D721Med (cell line): ENCODE measurements at regions not wholly inside any gene's neighbourhood (a gene's known extent, or its start where the extent isn't known, plus 50 kb on each side); places are given as distances from the start of the nearest gene placed in this dataset.

Experiments used
- DNase-seq: peaks from one replicate; pipeline ENCODE4 v3.0.0; 2011; ENCODE audit warnings: low spot score; ENCODE audit not compliant: insufficient read length
- FAIRE-seq: peaks from 2 replicates; lab custom pipeline; 2011; peaks lifted over from hg19 to GRCh38; lab: Jason Lieb, UNC
- TF ChIP-seq, protein P1 (sequence below): IDR thresholded peaks from 2 replicates; pipeline ENCODE4 v1.5.1; 2012; ENCODE audit warnings: mild to moderate bottlenecking, control low read depth; ENCODE audit not compliant: insufficient read depth; ENCODE audit errors: missing control alignments

DNA sequence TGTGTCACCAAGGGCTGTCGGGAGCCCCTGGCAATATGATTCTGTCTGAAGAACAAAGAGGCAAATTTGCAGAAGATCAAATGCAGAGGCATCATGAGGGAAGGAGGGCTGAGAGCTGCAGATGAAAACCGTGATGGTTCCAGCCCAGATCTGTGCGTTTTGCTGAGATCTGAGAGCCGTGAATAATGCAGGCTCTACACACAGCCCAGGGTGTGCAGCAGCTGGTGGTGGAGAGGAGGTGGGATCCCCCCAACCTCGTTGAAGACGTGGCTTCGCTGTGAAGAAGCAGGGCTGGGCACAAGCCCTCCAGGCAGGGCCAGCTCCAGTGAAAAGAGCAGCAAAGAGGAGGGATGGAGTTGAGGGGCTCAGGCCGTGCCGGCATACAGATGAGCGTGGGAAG lies 75.5 kb downstream of the TSPAN17 start:
- FAIRE-seq (no peak), DNase-seq (no peak)
- TF ChIP-seq, protein P1, sequence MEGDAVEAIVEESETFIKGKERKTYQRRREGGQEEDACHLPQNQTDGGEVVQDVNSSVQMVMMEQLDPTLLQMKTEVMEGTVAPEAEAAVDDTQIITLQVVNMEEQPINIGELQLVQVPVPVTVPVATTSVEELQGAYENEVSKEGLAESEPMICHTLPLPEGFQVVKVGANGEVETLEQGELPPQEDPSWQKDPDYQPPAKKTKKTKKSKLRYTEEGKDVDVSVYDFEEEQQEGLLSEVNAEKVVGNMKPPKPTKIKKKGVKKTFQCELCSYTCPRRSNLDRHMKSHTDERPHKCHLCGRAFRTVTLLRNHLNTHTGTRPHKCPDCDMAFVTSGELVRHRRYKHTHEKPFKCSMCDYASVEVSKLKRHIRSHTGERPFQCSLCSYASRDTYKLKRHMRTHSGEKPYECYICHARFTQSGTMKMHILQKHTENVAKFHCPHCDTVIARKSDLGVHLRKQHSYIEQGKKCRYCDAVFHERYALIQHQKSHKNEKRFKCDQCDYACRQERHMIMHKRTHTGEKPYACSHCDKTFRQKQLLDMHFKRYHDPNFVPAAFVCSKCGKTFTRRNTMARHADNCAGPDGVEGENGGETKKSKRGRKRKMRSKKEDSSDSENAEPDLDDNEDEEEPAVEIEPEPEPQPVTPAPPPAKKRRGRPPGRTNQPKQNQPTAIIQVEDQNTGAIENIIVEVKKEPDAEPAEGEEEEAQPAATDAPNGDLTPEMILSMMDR: no peak

DNA sequence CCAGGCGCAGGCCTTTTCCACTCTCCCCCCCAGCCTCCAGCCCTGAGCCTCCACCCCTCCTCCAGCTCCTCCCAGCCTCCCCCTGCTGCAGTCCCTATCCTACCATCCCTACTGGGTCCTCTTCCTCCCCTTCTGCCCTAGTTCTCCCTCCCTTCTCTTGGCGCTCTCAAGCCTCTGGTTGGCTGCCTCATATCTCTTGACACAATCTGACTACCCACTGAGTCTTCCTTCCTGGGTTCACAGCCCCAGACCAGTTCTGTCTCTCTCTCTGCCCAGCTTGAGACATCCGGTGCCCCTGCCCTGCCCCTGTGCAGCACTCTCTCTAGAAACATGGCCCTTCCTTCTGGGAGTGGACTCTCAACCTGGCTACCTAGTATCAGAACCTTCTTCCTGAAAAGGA lies 76.2 kb downstream of the TSPAN17 start:
- no peak for DNase-seq
- FAIRE-seq: no peak
- TF ChIP-seq, protein P1: no peak

DNA sequence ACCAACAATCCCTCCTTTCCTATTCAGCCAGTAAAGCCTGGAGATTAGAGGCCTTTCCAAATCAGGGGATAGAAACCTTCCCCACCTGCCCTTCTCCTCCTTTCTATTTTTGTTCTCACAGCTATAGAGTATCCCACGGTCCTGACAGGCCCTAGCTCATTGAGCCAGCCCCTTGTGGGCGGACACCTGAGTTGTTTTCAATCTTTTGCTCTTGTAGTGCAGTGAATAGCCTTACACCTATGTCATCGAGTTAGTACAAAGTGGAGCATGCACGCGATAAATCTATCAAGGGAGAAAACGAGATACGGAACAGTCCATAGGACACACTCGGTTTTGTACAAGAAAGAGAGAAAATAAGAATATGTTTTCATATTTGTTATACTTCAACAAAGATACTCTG lies 77.2 kb downstream of the TSPAN17 start:
- no peak for FAIRE-seq

DNA sequence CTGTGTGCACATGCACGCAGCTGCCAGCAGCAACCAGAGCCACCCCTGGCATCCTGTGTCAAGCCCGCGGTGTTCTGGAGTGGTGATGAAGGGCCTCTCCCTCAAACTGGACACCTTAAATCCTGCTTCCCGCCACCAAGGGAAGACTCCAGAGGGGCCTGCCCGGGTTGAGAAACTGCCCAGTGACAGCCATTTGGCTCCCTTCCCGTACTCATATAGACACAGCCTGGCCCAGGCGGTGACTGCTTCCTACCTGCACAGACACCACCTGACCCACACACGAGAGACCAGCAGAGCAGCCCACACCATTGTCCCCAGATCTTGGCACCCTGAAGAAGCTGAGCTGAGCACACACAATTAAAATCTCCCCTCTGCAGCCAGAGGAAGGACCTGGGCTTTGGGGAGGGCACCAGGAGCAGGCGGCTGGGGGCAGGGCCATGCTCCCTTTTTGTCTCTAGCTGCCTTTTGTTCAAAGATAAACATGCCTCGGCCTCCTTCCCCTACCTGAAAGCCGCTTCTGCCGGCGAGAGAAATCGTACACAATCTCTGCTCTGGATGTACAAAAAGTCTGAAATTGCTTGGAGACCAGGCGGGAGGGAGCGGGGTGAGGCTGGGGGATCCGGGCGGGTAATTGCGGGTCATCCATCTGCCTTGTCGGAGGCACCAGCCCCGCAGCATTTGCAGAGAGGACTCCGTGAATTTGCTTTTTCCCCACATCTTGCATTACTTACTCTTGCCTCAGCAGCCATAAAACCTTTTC lies 78.4 kb downstream of the TSPAN17 start:
- TF ChIP-seq, protein P1: no peak
- FAIRE-seq (no peak), DNase-seq (no peak)

More for the DNA sequence above, 77.2 kb downstream of the TSPAN17 start:
- TF ChIP-seq, protein P1: no peak
- no peak for DNase-seq

DNA sequence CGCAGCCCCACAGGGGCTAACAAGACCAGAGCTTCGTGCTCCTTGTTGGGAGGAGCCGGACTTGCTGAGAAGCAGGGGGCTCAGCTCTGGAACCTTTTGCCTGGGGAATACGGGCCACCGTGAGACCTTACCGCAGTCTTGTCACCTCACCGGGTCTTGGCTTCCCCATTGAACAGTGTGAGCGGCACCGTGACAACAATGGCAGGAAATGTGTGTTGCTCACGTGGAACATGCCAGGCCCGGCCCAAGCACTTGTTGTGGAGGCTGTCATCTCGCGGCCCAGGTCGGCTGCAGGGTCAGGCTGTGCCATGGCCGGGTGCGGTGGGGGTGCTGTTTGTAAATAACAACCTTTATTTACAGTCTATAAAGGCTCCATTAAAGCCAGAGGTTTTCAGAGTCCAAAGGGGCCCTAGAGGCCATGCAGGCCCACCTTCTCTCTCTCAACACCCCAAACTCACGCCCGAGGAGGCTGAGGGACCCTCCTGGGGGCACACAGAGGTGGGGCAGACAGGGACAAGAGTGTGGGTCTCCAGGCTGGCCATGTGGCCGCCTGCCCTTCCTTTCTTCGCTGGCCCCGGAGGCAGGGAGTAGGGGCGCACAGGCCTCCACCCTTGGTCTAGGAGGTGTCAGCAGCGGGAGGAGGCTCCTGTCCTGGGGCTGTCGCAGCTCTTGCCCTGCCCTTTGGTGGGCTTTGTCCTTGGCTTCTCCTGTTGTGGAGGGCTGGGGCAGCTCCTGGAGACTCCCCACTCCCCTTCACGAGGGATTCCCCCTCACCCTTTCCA lies 79.7 kb downstream of the TSPAN17 start:
- no peak for FAIRE-seq
- DNase-seq: no peak
- TF ChIP-seq, protein P1: no peak

DNA sequence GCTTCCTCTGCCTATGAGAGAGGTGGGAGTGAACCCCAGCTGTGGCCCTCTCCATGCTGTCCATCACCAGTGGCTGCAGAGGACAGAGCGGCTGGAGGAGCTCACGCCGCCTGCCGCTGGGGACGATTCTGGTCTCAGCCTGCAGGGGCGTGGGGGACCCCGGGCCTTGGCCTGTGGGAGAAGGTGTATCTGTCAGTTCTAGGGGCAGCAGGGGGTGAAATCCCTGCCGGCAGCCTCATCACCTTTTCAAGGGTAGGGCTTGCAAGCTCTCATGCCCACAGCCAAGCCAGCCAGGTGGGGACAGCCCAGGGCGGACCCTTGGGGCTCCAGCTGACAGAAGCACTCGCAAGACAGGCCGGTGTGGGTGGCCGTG lies 80.2 kb downstream of the TSPAN17 start:
- FAIRE-seq (no peak), DNase-seq (no peak)
- TF ChIP-seq, protein P1: no peak

DNA sequence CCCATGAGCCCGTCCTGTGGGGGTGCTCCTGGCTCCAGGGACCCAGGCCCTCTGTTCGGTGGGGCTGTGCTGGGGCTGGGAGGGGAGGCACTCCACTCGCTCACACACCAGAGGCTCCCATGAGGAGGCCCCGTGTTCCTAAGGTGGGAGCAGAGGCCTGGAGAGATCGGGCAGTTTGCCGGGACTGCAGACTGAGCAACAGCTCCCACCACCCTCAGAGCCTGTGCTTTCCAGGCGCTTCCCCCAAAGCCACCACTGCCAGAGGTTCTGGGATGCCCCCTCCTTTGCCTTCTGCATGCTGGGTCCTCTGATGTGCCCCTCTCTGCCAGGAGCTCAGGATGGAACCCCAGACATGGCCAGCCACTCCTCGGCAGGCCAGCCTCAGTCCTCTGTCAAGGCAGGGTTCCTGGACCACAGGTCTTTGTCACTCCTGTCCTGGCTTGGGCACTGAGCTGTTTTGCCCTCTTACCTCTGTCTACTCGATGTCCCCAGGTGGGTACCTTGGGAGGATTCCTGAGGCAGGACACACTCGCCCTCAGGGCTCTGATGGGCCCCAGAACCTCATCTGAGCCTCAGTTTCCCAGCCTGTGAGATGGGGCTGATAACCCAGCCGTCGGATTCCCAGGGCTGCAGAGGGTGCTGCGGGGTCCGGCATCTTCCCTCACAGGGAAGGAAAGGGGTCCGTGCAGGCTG lies 80.8 kb downstream of the TSPAN17 start:
- TF ChIP-seq, protein P1: no peak
- FAIRE-seq (no peak), DNase-seq (no peak)
